Globus pallidus (tissue), 1 donor: ENCODE measurements at regions not wholly inside any gene's neighbourhood (a gene's known extent, or its start where the extent isn't known, plus 50 kb on each side); places are given as distances from the start of the nearest gene placed in this dataset.
"Not testable (repeated sequence)": the region's sequence is repeated elsewhere in the genome, so short reads cannot be mapped to it uniquely, and the experiment has no call there.

Source experiments
- DNase-seq: peaks from one replicate; pipeline ENCODE4 v3.0.0-alpha.2; 2015; ENCODE audit warnings: low spot score

DNA sequence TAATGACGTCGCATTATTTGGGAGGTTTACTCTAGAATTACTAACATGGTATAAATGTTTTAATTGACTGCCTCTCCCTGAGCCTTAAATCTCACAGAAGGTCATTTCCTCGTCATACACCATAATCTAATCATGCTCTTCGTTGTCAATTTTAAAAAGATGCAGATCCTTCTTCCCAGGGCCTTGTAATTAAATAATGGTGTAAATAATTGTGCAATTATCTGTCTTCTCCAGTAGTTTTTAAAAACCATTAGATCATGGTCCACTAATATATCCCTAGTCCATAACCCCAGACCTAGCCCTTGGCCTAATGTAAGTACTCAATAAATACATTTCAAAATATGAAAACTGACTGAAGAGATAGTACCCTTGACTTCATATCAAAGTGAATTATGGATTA, 181.5 kb upstream of the GNAI1 start:
- DNase-seq: no peak

DNA sequence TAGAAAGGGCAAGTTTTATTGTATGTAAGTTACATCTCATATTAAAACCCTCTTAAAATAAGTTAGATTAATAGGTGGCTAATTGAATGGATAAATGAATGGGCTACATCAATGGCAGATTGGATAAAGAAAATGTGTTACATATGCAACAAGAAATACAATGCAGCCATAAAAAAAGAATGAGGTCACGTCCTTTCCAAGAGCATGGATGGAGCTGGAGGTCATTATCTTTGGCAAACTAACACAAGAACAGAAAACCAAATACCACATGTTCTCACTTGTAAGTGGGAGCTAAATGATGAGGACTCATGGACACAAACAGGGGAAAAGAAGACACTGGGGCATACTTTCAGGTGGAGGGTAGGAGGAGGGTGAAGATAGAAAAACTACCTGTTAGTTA, 182.2 kb upstream of the GNAI1 start:
- DNase-seq: no peak

DNA sequence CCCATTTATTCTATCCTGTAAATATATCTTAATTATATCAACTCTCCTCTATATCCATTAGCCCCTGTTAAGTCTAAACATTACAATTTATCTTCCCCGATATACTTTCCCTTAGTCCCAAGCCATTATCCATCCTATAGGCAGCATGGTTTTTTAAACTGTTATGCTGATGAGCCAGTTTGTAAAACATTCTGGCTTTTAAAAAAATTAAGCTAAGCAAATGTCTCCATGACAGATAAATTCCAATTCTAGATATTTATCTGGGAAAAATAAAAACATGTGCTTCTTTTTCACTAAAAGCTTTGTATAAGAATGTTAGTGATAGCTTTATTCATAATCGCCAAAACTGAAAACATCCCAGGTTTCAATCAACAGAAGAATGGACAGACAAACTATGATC, 183.2 kb upstream of the GNAI1 start:
- no peak for DNase-seq

DNA sequence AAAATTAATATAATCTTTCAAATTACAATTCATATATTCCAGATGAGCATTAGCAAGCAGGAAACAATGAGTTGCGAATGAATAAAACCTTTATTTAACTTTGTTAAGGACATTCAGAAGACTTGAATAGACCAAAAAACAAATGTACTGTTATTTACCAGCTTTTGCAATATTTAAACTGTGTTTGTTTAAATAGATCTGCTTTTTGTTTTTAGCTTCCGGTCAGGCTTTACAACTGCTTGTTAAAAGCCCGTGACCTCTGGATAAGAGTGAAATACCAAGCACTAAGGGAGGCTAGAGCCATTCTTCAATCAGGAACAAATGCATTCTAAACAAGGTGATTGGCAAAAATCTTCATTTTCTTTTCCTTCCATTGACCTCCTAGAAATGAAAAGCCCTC, 184.9 kb upstream of the GNAI1 start:
- DNase-seq: no peak

DNA sequence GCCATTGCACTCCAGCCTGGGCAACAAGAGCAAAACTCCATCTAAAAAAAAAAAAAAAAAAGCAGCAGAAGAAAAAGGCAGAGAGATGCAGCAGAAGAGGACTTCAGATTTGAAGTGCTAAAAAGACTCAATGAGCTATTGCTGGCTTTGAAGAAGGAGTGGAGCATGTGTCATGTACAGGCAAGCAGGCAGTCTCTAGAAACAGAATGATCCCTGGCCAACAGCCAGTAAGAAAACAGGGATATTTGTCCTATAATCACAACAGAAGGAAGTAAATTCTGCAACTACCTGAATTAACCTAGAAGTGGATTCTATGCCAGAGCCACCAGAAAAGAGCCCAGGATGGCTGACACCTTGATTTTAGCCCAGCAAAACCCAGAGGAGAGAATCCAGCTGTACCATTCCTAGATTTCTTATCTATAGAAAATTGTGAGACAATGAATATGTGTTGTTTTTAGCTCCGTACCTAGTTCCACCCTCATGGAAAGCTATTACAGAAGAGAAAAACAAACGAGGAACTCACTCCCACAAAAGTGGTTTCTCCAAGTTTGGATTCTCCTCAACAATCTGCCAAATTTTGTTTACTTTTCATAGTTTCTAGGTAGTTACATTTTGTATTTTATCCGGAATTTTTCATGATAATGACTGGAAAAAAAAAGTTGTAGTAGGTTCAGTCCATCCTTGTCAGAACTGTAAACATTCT, 198.2 kb upstream of the GNAI1 start:
- no peak for DNase-seq

DNA sequence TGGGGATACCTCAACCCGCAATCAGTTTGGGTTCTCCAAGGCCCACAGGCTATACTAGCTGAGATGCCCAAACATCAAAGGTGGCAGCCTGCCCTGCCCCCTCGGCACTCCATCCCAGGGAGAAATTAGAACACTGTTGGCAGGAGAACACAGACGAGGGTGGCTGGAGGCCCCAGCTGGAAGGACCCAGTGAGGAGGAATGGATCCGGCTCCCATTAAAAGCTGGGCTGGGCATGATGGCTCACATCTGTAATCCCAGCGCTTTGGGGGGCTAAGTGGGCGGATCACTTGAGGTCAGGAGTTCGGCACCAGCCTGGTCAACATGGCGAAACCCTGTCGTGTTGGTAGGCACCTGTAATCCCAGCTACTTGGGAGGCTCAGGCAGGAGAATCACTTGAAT, 199.9 kb upstream of the GNAI1 start:
- DNase-seq: no peak

DNA sequence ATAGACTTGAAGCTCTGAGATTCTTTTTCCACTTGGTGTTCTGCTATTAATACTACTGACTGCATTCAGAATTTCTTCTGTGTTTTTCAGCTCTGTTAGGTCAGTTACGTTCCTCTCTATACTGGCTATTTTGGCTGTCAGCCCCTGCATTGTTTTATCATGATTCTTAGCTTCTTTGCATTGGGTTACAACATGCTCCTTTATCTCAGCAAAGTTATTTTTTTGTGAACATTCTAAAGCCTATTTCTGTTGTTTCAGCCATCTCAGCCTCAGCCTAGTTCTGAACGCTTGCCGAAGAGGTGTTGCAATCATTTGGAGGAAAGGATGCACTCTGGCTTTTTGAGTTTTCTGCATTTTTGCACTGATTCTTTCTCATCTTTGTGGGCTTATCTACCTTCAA, 201.5 kb upstream of the GNAI1 start:
- no peak for DNase-seq

DNA sequence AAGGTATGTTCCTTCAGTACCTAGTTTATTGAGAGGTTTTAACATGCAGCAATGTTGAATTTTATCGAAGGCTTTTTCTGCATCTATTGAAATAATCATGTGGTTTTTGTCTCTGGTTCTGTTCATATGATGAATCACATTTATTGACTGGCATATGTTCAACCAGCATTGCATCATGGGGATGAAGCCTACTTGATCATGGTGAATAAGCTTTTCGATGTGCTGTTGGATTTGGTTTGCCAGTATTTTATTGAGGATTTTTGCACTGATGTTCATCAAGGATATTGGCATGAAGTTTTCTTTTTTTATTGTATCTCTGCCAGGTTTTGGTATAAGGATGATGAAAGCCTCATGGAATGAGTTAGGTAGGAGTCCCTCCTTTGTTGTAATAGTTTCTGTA, 204.0 kb upstream of the GNAI1 start:
- no peak for DNase-seq

DNA sequence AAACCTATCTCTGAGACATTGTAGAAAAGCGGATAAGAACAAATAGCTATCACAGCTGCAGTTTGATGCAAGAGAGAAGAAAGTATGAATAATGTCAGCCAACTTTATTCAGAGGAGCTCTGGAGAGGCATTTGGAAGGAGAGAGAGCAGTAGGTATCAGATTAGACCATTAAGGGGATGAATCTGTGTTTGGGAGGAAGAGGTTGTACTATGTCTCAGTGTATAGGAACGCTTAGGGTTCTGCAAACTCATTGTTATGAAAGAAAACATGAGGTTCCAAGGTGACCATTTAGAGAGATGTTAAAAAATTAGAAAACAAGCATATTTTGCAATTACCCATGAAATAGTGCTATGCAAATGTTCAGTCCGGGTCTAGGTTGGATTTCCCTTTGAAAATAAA, 207.5 kb upstream of the GNAI1 start:
- no peak for DNase-seq

DNA sequence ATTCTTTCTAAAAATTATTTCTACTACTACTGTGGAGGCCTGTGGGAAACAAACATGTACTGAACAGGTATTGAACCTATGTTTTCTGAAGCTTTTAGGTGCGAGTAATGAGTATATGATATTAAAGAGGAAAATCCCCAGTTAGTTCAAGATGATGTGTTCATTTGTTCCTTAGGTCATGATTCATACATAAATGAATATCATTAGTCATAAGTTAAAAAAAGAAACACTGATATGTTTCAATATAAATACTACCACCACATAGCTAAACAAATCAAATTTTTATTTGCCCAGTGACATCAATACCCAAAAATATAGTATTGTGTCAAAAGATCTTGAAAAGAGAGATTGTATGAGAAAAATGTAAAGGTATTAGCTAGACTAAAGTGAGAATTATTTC, 210.7 kb upstream of the GNAI1 start:
- no peak for DNase-seq

DNA sequence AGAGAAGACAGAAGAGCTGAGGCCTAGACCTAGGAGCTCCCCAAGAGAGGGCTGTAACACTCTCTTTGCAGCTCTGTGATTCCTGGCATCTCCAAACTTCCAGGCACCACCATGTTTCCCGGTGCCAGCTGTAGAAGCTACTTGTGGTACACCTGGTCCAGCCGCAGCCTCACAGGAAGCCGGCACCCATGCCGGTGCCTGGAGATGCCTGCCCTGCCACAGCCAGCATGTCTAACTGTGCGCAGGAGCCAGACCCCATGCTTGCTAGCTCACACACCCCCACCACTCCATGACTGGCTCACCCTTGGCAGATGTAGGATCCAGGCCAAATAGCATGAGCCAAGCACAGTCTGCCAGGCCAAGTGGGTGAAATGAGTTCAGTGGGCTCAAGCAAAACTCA, 211.7 kb upstream of the GNAI1 start:
- no peak for DNase-seq

DNA sequence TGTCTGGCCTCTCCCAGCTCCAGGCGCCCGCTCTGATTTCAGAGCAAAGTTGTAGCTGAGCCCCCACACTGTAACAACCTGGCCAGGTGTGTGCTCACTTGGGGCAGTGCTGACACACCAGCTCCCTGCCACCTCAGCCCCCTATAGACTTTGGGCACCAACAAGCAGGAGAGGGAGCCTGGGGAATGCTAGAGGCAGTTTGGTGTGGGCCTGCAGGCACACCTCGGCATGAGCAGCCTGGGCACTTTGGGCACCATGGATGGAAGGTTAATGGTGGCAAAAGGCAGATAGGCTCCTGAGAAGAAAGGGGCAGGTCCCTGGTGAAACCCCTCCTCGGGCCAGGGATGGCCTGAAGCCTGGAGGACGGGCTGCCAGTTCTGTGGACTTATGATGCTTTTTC, 212.7 kb upstream of the GNAI1 start:
- DNase-seq: no peak

DNA sequence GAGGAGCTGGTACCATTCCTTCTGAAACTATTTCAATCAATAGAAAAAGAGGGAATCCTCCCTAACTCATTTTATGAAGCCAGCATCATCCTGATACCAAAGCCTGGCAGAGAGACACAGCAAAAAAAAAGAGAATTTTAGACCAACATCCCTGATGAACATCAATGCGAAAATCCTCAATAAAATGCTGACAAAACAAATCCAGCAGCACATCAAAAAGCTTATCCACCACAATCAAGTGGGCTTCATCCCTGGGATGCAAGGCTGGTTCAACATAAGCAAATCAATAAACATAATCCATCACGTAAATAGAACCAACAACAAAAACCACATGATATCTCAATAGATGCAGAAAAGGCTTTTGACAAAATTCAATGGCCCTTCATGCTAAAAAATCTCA, 216.0 kb upstream of the GNAI1 start:
- DNase-seq: not testable (repeated sequence)

DNA sequence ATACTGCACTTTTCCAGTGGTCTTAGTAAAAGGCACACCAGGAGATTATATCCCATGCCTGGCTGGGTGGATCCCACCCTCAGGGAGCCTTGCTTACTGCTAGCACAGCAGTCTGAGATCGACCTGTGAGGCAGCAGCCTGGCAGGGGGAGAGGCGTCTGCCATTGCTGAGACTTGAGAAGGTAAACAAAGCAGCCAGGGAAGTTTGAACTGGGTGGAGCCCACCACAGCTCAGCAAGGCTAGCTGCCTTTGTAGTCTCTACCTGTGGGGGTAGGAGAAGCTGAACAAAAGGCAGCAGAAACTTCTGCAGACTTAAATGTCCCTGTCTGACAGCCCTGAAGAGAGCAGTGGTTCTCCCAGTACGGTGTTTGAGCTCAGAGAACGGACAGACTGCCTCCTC, 219.3 kb upstream of the GNAI1 start:
- DNase-seq: not testable (repeated sequence)

DNA sequence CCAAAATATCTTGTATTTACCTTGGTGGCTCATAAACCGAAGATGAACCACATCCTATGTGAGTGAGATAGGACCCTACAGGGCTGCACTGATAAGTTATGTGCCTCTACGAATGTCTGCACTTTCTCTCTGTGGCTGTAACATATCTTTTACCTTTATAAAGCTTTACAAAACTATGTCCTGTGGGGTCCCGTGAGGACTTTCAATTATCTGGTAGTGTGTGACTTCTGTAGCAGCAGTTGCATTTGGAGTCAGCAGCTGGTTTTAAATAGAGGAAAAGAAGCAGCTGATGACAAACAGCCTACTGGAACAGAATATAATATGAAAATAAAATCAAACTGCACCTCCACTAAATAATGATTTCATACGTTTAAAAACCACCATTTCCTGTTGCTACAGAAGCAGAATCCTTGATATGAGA, 222.4 kb upstream of the GNAI1 start:
- DNase-seq: no peak

DNA sequence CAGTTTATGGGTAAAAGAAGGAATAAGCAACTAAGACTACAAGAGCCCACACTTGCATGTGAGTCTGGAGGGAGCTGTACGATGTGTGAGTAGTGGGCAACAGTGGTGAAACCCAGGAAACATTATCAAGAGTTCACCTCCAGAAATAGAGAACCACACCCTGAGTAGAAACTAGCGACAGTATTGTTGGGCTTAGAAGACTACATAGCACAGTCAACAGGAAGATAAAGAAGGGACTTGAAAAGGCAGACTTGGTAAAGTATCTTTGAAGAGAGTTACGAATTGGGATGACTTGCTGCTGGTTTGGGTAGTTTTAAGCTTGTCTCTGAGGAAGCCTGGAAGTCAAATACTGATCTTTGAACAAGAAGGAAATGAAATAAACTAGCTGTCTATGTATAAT, 223.2 kb upstream of the GNAI1 start:
- DNase-seq: no peak

DNA sequence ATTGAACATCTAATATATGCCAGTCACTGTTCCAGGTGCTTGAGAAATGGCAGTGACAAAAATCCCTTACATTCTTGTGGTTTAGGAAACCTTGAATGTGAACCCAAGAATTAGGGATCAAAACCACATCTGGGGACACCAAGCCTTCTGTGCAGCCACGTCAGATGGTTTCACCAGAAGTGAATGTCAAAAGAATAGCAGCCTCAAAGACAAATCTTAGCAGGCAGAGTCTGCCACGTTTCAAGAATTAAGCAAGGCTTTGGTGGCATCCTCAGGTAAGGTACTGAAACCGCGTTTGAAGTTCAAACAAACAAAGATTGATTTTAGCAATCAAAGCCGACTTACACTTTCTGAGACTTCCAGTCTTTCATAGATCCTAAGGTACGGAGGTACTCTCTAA, 225.5 kb upstream of the GNAI1 start:
- no peak for DNase-seq

DNA sequence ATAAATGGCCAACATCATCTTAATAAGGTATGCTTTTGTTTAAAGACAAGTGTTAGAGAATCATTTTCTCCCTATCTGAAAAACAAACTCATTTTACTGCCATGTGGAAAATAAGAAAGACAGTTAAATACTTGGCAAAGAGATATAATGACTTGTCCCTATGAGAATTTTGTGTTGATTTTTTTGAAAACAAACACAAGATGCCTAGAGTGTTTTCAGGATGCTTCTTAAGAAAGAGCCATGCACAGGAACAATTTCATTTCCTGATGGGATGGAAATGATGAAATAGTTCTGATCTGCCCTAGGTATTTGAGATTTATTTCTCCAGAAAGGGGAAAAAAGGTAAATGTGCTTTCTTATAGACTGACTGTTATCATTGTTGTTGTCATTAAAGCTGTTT, 237.5 kb upstream of the GNAI1 start:
- DNase-seq: no peak

DNA sequence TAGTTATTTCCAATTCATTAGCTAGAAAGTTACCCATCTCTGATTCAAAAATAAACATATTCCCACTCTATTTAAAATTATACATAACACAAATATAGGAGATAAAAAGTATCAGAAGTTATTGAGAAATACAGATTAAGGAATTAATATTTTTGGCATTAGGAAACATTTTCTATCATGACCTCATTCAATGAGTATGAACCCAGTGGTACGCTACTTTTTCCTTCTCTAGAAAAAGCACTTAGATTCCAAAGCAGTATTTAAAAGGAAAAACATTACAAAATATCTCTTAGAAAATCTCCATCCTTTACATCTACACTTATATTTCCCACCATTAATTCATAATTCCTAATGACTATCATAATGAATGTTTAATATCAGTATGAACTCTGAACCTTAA, 240.6 kb upstream of the GNAI1 start:
- DNase-seq: no peak

DNA sequence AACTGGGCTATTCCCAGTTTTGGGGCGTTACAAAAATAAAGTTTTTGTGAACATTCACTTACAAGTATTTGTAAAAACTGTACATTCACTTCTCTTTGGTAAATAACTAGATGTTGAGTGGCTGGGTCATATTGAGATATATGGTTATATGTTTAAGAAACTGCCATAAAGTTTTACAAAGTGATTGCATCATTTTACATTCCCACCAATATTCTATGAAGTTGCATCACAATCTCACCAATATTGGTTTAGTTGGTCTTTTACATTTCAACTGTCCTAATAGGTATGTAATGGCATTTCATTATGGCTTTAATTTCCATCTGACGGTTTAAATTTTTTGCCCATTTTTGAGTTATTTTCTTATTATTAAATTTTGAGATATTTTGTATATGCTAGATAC, 251.7 kb upstream of the GNAI1 start:
- no peak for DNase-seq

DNA sequence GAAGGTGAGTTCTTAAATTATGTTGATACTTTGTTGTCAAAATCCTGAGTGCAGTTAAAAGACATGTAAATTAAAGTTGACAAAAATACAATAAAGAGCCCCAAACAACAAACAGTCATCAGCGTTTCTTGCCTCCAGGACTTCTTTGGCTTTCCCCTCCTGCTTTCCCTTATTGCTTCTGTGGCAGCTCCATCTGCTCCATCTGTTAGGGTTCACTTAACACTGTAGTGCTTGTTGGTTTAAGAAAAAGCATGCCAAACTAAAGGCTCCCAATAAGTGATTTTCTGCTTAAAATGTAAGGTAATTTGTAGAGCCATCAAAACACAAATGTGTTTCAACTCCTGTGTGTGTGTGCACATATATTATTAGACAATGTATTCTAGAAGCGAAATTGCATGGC, 254.3 kb upstream of the GNAI1 start:
- no peak for DNase-seq

DNA sequence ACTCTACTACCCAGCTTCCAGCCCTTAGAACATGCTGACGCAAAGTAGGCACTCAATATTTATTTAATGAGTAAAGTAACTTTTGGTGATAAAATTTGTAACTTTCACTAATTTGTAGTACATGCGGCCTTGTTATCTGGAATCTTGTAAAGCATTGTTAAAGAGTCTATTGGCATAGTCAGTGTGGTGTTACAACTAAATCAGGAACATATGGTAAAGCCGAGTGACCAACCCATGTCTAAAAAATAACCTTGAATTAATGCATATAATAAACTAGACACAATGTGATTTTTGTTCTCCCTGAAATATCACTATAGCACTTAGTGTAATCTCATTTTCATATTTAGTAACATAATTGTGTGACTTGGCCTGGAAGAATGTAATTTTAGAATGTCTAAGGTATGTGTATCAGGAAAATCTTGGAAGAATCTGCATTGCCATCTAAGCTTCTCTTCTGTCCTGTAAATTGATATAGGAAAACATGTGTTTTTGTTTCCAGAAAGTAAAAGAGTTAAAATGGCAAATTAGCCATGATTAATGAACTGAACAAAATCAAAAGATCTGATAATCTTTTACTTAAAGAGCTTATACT, 256.7 kb upstream of the GNAI1 start:
- DNase-seq: no peak

DNA sequence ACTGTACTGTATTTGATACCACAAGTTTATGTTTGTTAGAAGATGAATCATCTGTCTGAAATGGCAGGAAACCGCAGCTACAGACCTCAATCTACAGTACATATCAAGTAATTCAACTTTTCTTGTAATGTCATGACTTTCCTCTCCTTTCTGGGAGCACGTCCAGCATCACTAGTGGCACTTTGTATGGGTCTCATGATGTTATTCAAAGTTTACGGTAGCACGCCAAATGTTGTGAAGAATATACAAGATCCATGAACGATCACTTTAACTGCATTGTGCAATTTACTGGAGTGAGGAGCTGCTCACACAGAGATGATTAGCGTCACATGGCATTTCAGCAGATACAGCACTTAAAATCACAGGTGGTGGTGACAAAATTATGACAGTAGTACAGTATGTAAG, 257.8 kb upstream of the GNAI1 start:
- no peak for DNase-seq

DNA sequence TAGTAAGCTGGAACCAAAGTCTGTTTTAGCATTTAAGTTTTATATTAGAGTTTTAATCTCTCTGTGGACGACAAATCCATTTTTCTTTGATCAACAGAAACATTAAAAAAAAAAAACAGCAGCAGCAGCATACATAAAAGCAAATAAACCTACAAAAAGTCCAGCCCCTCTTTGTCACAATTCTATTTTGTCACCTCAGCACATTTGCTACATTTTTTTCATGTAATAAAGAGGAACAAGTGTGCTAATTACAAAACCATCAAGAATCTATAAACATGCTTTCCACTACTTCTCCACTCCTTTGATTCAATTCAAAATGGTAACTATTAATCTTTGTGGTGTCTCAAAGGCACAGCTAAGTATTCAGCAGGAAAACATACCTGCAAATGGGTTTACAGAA, 259.8 kb upstream of the GNAI1 start:
- DNase-seq: no peak
